IMR-90 (cell line): ENCODE measurements at regions not wholly inside any gene's neighbourhood (a gene's known extent, or its start where the extent isn't known, plus 50 kb on each side); places are given as distances from the start of the nearest gene placed in this dataset.
A peak's percentile ranks its signal among the peaks of the same experiment; 100 is the strongest.

Source experiments
- ATAC-seq: fragments of 200-7000 bp; cut with Tn5 transposase; 2 replicates; pipeline ENCODE4 v1.9.1; 2020; ENCODE audit warnings: low read depth, mild to moderate bottlenecking, moderate library complexity
- BruUV-seq: library from RNA; stranded (reverse); fragments of 400-500 nt; replicated peaks from 2 replicates; lab custom pipeline; 2021; lab: Mats Ljungman, UMichigan
- CTCF ChIA-PET: fragments of 300-600 bp; formaldehyde crosslinking; extraction: SDS; loops from one replicate; lab custom pipeline; 2021; ENCODE audit warnings: antibody characterized with exemption; lab: Yijun Ruan, JAX
- POLR2A ChIA-PET: fragments of 300-600 bp; sonication (Branson Sonifier 250); formaldehyde crosslinking; loops from one replicate; lab custom pipeline; 2022; ENCODE audit warnings: antibody characterized with exemption; ENCODE audit not compliant: unreplicated experiment; lab: Charles Lee
- DNase-seq: peaks from one replicate; pipeline ENCODE4 v3.0.0; 2013
- H2AFZ ChIP-seq: replicated peaks from 2 replicates; pipeline ENCODE3; 2013; ENCODE audit warnings: low read length, mild to moderate bottlenecking; ENCODE audit not compliant: poor library complexity
- H2AK5ac ChIP-seq: 2 replicates; pipeline ENCODE4 v1.6.1; 2013; ENCODE audit warnings: low read depth, low read length, inconsistent platforms
- H2AK9ac ChIP-seq: replicated peaks from 2 replicates; pipeline ENCODE3; 2013; ENCODE audit warnings: mild to moderate bottlenecking, low read depth, low read length, moderate library complexity; ENCODE audit not compliant: poor library complexity
- H2BK120ac ChIP-seq: 2 replicates; pipeline ENCODE4 v1.6.1; 2013; ENCODE audit warnings: low read depth, low read length, inconsistent platforms
- H2BK15ac ChIP-seq: 3 replicates; pipeline ENCODE4 v1.6.1; 2013; ENCODE audit warnings: low read depth, low read length, inconsistent platforms
- H2BK20ac ChIP-seq: 2 replicates; pipeline ENCODE4 v1.6.1; 2013; ENCODE audit warnings: low read depth, mild to moderate bottlenecking, inconsistent platforms, low read length, moderate library complexity
- H2BK5ac ChIP-seq: 2 replicates; pipeline ENCODE4 v1.6.1; 2013; ENCODE audit warnings: mild to moderate bottlenecking, low read depth, low read length, inconsistent platforms; ENCODE audit not compliant: poor library complexity, severe bottlenecking
- H3K14ac ChIP-seq: replicated peaks from 2 replicates; pipeline ENCODE4 v1.6.1; 2013; ENCODE audit warnings: low read depth, low read length, inconsistent platforms
- H3K18ac ChIP-seq: 2 replicates; pipeline ENCODE4 v1.6.1; 2013; ENCODE audit warnings: low read depth, low read length, control low read depth
- H3K23ac ChIP-seq: 2 replicates; pipeline ENCODE4 v1.6.1; 2013; ENCODE audit warnings: low read depth, low read length, inconsistent platforms
- H3K27ac ChIP-seq: 2 replicates; pipeline ENCODE4 v1.5.1; 2013; ENCODE audit warnings: mild to moderate bottlenecking, control low read depth, low read length; ENCODE audit not compliant: insufficient read depth
- H3K27me3 ChIP-seq: 2 replicates; pipeline ENCODE4 v1.6.1; 2013; ENCODE audit warnings: low read length; ENCODE audit not compliant: control insufficient read depth, insufficient read depth
- H3K36me3 ChIP-seq: 2 replicates; pipeline ENCODE4 v1.6.1; 2013; ENCODE audit warnings: low read length, mixed read lengths; ENCODE audit not compliant: control insufficient read depth, insufficient read depth
- H3K4ac ChIP-seq: 2 replicates; pipeline ENCODE4 v1.6.1; 2013; ENCODE audit warnings: low read depth, low read length, inconsistent platforms
- H3K4me1 ChIP-seq: 2 replicates; pipeline ENCODE4 v1.6.1; 2013; ENCODE audit warnings: low read length, mixed read lengths; ENCODE audit not compliant: control insufficient read depth, insufficient read depth
- H3K4me2 ChIP-seq: 2 replicates; pipeline ENCODE4 v1.6.1; 2013; ENCODE audit warnings: low read depth, mild to moderate bottlenecking, control low read depth, low read length, moderate library complexity
- H3K4me3 ChIP-seq: 2 replicates; pipeline ENCODE4 v1.5.1; 2013; ENCODE audit warnings: low read depth, mild to moderate bottlenecking, control low read depth, low read length, moderate library complexity; ENCODE audit not compliant: insufficient read depth
- H3K56ac ChIP-seq: 2 replicates; pipeline ENCODE4 v1.6.1; 2013; ENCODE audit warnings: low read length, inconsistent platforms; ENCODE audit not compliant: insufficient read depth; ENCODE audit errors: extremely low read depth
- H3K79me1 ChIP-seq, 2 experiments: 2 replicates each; pipeline ENCODE4 v1.6.1; 2013; ENCODE audit warnings: low read length in 2 of 2, inconsistent platforms in 1 of 2, low read depth in 1 of 2
- H3K9ac ChIP-seq: 2 replicates; pipeline ENCODE4 v1.6.1; 2013; ENCODE audit warnings: low read depth, low read length, control low read depth
- H3K9me1 ChIP-seq: 2 replicates; pipeline ENCODE4 v1.6.1; 2013; ENCODE audit warnings: low read length, inconsistent platforms; ENCODE audit not compliant: insufficient read depth
- H3K9me3 ChIP-seq: 2 replicates; pipeline ENCODE4 v1.6.1; 2013; ENCODE audit warnings: low read length; ENCODE audit not compliant: control insufficient read depth, insufficient read depth
- H4K20me1 ChIP-seq: 2 replicates; pipeline ENCODE4 v1.6.1; 2013; ENCODE audit warnings: low read length, inconsistent platforms; ENCODE audit not compliant: insufficient read depth
- H4K5ac ChIP-seq: 2 replicates; pipeline ENCODE4 v1.6.1; 2013; ENCODE audit warnings: mild to moderate bottlenecking, low read depth, low read length, control low read depth
- H4K8ac ChIP-seq, 2 experiments: 2 replicates each; pipeline ENCODE4 v1.6.1; 2013; ENCODE audit warnings: low read depth in 2 of 2, low read length in 2 of 2, control low read depth in 1 of 2, inconsistent platforms in 1 of 2
- H4K91ac ChIP-seq: 2 replicates; pipeline ENCODE4 v1.6.1; 2013; ENCODE audit warnings: low read depth, low read length, inconsistent platforms; ENCODE audit not compliant: insufficient read depth
- BHLHE40 ChIP-seq: fragments of 150-350 bp; IDR thresholded peaks from 2 replicates; pipeline ENCODE4 v1.6.1; 2016; ENCODE audit warnings: mild to moderate bottlenecking, low read depth, low read length
- CEBPB ChIP-seq: IDR thresholded peaks from 2 replicates; pipeline ENCODE4 v1.6.1; 2012; ENCODE audit warnings: low read depth, low read length, improper control_type of control experiment
- CHD1 ChIP-seq: IDR thresholded peaks from 2 replicates; pipeline ENCODE4 v1.6.1; 2012; ENCODE audit warnings: low read depth, low read length, improper control_type of control experiment
- CTCF ChIP-seq: conservative IDR thresholded peaks from 2 replicates; pipeline ENCODE4 v1.5.1; 2012; ENCODE audit warnings: mild to moderate bottlenecking, low read depth, low read length, improper control_type of control experiment
- ELK1 ChIP-seq: fragments of 150-350 bp; IDR thresholded peaks from 2 replicates; pipeline ENCODE4 v1.6.1; 2016; ENCODE audit warnings: low read depth, mild to moderate bottlenecking, low read length, moderate library complexity, borderline replicate concordance
- MAFK ChIP-seq: IDR thresholded peaks from 2 replicates; pipeline ENCODE4 v1.6.1; 2012; ENCODE audit warnings: low read depth, low read length, improper control_type of control experiment
- MAZ ChIP-seq: IDR thresholded peaks from 2 replicates; pipeline ENCODE4 v1.6.1; 2012; ENCODE audit warnings: low read depth, mild to moderate bottlenecking, low read length, improper control_type of control experiment, moderate library complexity, borderline replicate concordance
- MXI1 ChIP-seq: IDR thresholded peaks from 2 replicates; pipeline ENCODE4 v1.6.1; 2012; ENCODE audit warnings: low read depth, mild to moderate bottlenecking, low read length, moderate library complexity, borderline replicate concordance
- NFE2L2 ChIP-seq: fragments of 150-350 bp; IDR thresholded peaks from 2 replicates; pipeline ENCODE4 v1.6.1; 2016; ENCODE audit warnings: low read depth, mild to moderate bottlenecking, low read length
- POLR2A ChIP-seq: IDR thresholded peaks from 2 replicates; pipeline ENCODE4 v1.6.1; 2012; ENCODE audit warnings: mild to moderate bottlenecking, low read depth, low read length
- RAD21 ChIP-seq: IDR thresholded peaks from 2 replicates; pipeline ENCODE4 v1.6.1; 2012; ENCODE audit warnings: low read length, improper control_type of control experiment
- RCOR1 ChIP-seq: IDR thresholded peaks from 2 replicates; pipeline ENCODE4 v1.6.1; 2012; ENCODE audit warnings: mild to moderate bottlenecking, low read length, improper control_type of control experiment; ENCODE audit not compliant: insufficient replicate concordance
- RFX5 ChIP-seq: IDR thresholded peaks from 2 replicates; pipeline ENCODE4 v1.8.0; 2012; ENCODE audit warnings: low read depth, mild to moderate bottlenecking, low read length, moderate library complexity
- WGBS, 2 experiments: methylation state at CpG; one replicate each; pipeline versions ENCODE4 v1.1.5 to v1.1.7; 2013; ENCODE audit warnings: missing lambda C conversion rate in 2 of 2; ENCODE audit not compliant: insufficient read length in 1 of 2; ENCODE audit errors: extremely low coverage in 2 of 2; 5-methylcytosine and 5-hydroxymethylcytosine counted together
- dilution Hi-C: fragments of 300-500 bp; cut with HindIII; formaldehyde crosslinking; loops from one replicate; pipeline ENCODE4 v1.14.3; 2018; ENCODE audit warnings: low sequenced_read_pairs; ENCODE audit not compliant: unreplicated experiment
- in situ Hi-C: fragments of 300-500 bp; cut with MboI; formaldehyde crosslinking; loops from 3 replicates; pipeline ENCODE4 v1.14.3; 2019; ENCODE audit warnings: low sequenced_read_pairs, inconsistent platforms, mixed read lengths
- intact Hi-C: fragments of 100-400 bp; cut with micrococcal nuclease; formaldehyde crosslinking; loops from 2 replicates; pipeline ENCODE4 v1.10.0; 2022

DNA sequence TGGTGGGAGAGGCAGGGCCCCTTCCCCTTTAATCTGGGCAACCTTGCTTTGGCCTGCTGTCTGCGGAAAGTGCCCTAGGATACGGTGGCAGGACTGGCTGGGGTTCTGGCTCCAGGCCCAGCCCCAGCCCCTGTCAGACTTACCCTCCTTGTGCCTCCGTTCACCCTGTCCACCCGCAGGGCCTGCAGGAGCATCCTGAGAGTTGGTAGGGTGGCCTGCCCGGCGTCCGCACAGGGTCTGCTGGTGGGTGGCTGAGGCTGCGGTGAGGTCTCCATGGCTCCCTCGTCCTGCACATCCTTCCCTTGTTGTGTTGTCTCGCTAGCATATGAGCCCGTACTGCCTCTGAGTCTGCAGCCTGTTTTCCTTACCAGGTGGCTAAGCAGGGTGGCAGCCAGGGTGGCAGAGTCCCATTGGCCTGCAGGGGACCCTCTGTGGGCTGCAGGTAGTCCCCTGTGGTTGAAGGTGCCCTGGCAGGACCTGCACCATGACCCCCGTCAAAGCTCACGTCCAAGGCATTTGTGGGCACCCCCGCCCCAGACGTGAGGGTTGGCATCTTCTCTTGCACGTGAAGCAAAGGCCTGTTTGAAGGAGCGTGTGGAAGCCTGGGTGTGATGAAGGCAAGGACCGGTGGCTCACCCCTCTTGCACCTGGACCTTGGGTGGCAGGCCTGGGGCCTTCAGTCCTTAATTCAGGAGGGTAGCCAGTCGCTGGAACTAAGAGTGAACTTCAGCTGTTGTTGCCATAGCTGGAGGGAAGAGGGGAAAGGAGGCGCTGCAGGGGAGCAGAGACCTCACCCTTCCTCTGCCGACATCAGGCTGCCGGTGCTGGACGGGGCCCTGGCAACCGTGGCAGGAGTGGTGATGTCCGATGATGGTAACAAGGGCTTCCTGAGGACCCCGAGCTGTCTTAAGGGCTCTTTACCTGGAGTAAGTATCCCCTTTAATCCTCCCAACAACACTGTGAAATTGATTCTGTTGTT, 293.7 kb downstream of the SEC14L1 start:
- Histone ChIP-seq H4K20me1 (peaks cover 88% of the 10 kb centered on the region), H2BK15ac (no peak overlapping the region), H3K27ac (peak overlapping the region; percentile 58), H2BK5ac (peak overlapping the region; percentile 9), H2BK120ac (peak overlapping the region; percentile 45), H3K4me1 (peaks cover 61% of the 10 kb centered on the region), H2AK9ac (peak overlapping the region; percentile 60), H3K56ac (0 out of 2 replicates have a peak overlapping the region, but pooled peaks have one; percentile 39), H3K36me3 (peaks cover 16% of the 10 kb centered on the region; the same call in 1 of the 2 replicates), H3K9me1 (peaks cover 36% of the 10 kb centered on the region), H3K79me1 (peaks cover 49 to 96% of the 10 kb centered on the region in 2 experiments), H3K4ac (peak overlapping the region; percentile 80), H3K9ac (no peak overlapping the region), H4K8ac (peak overlapping the region in 1 of 2 experiments; percentile 17; a peak in 2 of 4 replicates), H3K23ac (peak overlapping the region; percentile 57; the same call in 1 of the 2 replicates), H3K4me3 (no peak overlapping the region), H2AK5ac (peak overlapping the region; percentile 48), H3K9me3 (no peaks in the 10 kb centered on the region), H4K91ac (peak overlapping the region; percentile 46; the same call in 1 of the 2 replicates), H3K18ac (no peak overlapping the region; the same call in 1 of the 2 replicates), H3K27me3 (no peaks in the 10 kb centered on the region), H3K14ac (peak overlapping the region; percentile 61), H2BK20ac (no peak overlapping the region), H3K4me2 (peak overlapping the region; percentile 5; the same call in 1 of the 2 replicates), H4K5ac (no peak overlapping the region; the same call in 1 of the 2 replicates), H2AFZ (no peak overlapping the region)
- intact Hi-C loops (loop anchor here (5.0 kb wide), 1 partner anchor 578 kb away; no protein-coding TSS in a partner anchor), in situ Hi-C loops (no loop called here), dilution Hi-C loops (no loop called here)
- ATAC-seq (no peak), DNase-seq (no peak)
- POLR2A ChIA-PET: no interaction called here
- 81% methylated on average over 6 of the region's 26 CpGs; no CpG with 5 or more reads in 1 of the 2 experiments for WGBS, 2 experiments
- BruUV-seq: no TSS peak
- CTCF ChIA-PET: no interaction called here
- TF ChIP-seq MAFK (no peak), CTCF (no peak), ELK1 (no peak), RCOR1 (no peak), NFE2L2 (no peak), BHLHE40 (no peak), CHD1 (no peak), RFX5 (no peak), MAZ (no peak), POLR2A (no peak), RAD21 (no peak), CEBPB (no peak), MXI1 (no peak)
